GM19452 (cell line): ENCODE measurements at regions not wholly inside any gene's neighbourhood (a gene's known extent, or its start where the extent isn't known, plus 50 kb on each side); places are given as distances from the start of the nearest gene placed in this dataset.

Source experiments
- ATAC-seq: cut with Tn5 transposase; IDR thresholded peaks from one replicate; pipeline ENCODE4 v1.9.1; 2021; ENCODE audit not compliant: unreplicated experiment

GRCh38 chr7:94054130-94054529 is 50.0 kb upstream of the BET1 start:
- no peak for ATAC-seq

DNA sequence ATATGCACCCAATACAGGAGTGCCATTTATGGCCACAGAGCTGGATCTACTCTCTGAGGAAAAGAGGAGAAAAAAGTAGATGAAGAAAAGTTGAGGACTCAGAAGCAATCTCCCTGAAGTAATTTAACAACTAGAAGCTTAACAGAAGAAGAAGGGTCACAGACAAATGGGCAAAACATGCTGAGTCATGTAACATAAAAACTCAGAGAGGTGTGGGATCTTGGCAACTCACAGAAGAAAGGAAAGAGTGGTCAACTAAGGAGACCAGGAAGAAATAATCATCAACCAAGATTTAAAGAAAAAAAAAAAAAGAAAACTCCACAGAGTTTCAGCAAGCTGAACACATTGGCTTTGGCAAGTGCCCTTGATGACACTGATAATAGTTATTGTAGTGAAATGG is 51.8 kb upstream of the BET1 start:
- no peak for ATAC-seq

DNA sequence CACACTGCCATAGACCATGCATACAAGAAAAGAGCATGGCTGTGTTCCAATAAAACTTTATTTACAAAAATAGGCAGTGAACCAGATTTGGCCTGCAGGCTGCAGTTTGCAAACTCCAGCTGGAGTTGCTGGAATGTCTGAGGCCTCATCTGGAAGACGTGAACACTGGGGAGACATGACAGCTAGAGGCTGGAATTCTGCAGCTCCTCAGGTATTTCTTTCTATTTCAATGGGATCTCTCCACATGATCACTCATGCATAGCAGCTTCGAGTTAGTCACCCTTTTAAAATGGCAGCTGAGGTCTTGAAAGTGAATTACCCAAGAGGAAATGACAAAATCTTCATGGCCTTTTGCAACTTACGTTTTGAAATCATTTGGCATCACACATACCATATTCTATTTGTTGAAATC is 52.6 kb upstream of the BET1 start:
- no peak for ATAC-seq

DNA sequence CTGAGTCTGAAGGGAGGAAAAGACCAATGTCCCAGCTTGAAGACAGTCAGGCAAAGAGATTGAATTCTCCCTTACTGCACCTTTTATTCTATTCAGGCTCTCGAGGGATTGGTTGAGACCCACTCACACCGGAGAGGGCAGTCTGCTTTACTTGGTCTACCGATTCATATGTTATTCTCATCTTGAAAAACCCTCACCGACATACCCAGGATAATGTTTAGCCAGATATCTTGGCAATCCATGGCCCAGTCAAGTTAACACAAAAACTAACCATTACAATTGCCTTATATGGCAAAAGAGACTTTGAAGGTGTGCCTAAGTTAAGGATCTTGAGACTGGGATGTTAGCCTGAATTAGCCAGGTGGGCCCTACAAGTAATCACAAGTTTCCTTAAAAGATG is 53.8 kb upstream of the BET1 start:
- ATAC-seq: no peak

GRCh38 chr7:94059746-94060145 is 55.6 kb upstream of the BET1 start:
- no peak for ATAC-seq

GRCh38 chr7:94060752-94061151 is 56.6 kb upstream of the BET1 start:
- ATAC-seq: no peak

DNA sequence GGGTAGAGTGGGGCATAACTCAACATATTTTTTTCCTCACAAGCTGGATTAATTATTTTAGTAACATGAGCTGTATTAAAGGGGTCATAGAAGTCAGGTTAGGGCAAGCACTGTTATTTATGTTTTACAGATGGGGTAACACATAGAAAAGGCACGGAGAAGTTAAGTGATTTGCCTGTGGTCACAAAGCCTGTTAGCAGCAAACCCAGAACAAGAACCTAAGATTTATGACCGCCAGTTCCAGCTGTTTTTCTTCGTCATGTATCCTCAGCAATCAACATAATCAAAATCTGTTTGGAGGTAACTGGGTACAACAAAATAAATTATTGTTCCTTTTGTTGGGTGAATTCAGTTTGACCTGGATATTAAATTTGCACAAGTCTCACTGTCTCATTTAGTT is 57.2 kb upstream of the BET1 start:
- ATAC-seq: no peak

GRCh38 chr7:94062372-94062771 is 58.2 kb upstream of the BET1 start:
- ATAC-seq: no peak

- no peak for ATAC-seq
Measured at GRCh38 chr7:94064541-94065191, 60.5 kb upstream of the BET1 start.

DNA sequence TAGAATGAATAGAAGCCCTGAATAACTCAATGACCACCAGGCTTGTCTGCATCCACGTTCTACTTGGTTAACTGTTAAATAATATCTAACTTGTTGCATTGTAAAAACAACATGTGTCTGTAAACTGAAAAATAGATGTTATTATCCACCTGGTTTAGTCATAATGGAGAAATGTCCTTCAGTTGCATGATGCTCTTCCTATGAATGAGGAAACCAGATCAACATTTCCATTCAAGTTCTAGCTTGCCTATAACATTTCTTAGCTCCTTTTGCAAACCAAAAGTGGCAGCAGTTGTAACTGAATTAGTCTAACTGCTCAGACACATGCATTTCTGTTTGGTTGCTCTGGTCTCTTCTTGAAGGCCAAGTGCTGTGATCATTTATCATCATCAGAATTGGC is 62.9 kb upstream of the BET1 start:
- ATAC-seq: no peak

- ATAC-seq: no peak
Measured at GRCh38 chr7:94067506-94067905, 63.4 kb upstream of the BET1 start.

DNA sequence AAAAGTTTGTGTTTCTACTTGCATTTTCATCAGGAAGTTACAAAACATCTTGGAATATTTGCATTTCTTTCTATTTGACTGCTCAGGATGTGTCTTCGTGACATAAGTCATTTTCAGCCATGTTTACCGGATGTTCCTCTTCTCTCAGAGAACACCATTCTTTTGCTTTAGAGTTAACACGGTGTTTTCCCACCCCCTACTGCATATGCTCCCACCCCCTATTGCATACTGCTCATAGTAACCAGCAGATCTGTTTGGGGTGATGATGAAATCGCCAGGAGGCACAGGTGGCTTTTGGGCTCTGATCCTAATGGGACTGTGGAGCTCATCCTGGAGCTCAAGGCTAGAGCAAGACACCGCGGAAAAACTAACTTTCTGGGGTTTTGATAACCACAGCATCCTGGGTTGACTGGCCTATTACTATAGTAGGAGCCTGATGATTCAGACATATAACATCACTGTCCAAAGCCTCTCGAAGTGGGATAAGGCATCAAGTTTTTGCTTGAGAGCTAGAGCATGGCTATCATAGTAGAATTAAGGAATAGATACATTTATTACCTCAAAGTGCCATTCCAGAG is 65.1 kb upstream of the BET1 start:
- peak; percentile 64 for ATAC-seq

DNA sequence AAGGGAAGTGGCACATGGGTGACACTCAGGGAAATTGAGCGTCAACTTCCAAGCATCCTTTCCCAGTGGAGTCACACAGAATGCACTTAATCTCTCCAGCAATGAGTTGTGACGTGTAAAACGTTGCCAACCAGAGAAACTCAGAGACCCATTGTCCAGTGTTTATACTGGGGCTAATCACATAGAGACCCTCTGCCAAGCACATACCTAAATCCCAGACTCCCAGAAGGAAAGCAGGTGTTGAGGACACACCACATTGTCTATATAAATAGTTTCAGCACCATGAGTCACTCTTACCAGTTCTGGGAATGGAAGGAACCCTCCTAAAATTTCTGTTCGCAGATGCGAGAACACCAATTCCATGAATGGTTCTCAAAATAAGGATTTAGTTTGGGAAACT is 76.4 kb upstream of the BET1 start:
- ATAC-seq: no peak

GRCh38 chr7:94082126-94082525 is 78.0 kb upstream of the BET1 start:
- no peak for ATAC-seq

GRCh38 chr7:94087664-94088352 is 83.7 kb upstream of the BET1 start:
- peak; percentile 99 for ATAC-seq

DNA sequence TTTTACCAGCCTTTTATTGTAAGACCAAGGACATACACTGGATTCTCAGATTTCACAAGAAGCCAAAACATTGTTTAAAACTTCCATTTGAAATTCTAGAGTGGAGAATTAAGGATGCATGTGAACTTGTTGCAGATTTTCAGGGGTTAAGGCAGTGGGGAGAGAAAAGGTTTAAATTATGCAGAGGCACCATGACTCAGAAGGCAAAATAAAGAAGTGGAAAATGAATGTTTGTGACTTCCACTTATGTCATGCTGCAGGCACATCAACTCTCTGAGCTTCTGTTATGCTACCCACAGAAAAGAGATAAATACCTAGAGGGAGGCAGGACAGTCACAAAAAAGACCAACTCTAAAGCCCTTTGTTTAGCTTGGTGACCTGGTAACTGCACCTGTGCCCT is 84.4 kb upstream of the BET1 start:
- no peak for ATAC-seq

DNA sequence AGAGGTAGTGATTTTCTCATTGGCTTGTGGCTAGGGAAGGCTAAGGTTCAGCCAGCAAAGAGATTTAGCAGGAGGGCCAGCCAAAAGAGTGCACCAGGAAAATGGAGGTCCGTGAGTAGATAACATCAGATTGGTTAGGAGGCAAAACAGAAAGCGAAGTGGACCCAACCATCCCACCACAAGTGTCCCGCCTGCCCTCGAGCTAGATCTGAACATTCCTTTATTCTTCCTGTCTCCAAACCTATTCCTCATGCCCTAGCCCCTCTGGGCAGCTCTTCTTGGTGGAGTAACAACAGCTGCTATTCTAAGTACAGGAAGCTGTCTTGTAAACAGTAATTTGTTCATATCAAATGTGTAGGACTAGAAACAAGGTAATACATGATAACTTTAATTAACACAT is 85.7 kb upstream of the BET1 start:
- no peak for ATAC-seq

GRCh38 chr7:94092980-94093379 is 88.8 kb upstream of the BET1 start:
- no peak for ATAC-seq

DNA sequence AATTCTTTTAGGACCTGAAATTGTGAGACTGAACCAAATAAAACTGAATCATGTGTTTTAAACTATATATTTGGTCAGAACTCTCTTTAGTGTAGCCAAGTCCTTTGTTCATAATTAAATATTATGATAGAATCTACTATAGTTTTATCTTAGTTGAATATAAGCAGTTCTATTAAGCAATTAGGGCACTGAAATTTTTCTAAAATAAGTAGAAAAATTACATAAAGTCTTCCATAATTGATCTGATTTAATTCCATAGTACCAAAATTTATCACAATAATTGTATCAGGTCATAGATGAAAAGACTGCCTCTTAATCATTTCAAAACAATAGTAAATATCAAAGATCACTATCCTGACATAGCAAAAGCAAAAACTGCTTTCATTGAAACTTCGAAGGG is 90.1 kb upstream of the BET1 start:
- ATAC-seq: no peak

- no peak for ATAC-seq
Measured at GRCh38 chr7:94095316-94096009, 91.3 kb upstream of the BET1 start.

- ATAC-seq: no peak
Measured at GRCh38 chr7:94099679-94100078, 95.5 kb upstream of the BET1 start.

DNA sequence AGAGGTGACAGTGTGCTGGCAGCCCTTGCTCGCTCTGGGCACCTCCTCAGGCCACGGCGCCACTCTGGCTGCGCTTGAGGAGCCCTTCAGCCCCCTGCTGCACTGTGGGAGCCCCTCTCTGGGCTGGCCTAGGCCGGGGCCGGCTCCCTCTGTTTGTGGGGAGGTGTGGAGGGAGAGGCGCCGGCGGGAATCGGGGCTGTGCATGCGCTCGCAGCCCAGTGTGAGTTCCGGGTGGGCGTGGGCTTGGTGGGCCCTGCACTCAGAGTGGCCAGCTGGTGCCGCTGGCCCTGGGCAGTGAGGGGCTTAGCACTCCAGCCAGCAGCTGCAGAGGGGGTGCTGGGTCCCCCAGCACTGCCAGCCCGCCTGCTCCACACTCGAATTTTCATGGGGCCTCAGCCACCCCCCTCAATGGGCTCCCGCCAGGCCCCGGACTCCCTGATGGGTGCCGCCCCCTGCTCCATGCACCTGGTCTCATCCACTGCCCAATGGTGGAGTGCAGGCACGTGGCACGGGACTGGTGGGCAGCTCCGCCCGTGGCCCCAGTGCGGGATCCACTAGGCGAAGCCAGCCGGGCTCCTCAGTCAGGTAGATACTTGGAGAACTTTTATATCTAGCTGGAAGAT is 96.7 kb upstream of the BET1 start:
- no peak for ATAC-seq
